ENCODE measurements at regions not wholly inside any gene's neighbourhood (a gene's known extent, or its start where the extent isn't known, plus 50 kb on each side); places are given as distances from the start of the nearest gene placed in this dataset.

DNA sequence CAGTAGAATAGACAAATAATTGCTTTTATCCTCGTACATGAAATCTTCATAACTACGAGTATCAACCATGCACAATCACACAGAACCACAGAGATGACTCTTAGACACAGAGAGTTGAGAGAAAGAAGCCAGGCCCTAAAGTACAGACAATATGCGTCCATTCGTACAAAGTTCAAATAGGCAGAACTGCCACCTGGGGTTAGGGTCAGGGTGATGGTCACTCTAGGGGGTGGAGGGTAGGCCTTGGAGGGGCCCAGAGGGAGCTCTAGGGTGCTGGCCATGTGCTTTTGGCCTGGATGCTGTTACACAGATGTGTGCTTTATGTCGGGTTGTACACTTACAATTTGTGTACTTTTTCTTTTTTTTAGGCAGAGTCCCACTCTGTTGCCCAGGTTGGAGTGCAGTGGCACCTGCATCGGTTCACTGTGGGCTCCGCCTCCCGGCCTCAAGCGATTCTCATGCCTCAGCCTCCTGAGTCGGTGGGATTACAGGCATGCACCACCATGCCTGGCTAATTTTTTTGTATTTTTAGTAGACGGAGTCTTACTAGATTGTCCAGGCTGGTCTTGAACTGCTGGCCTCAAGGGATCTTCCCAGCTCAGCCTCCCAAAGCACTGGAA lies 65.9 kb upstream of the KLF13 start:
- Histone ChIP-seq H3K27me3 (ENCODE audit: insufficient read depth, low read depth) (no peaks in the 10 kb centered on the region), H4K20me1 (ENCODE audit: insufficient read depth) (no peaks in the 10 kb centered on the region), H3K4me1 (ENCODE audit: low read depth, poor library complexity, severe bottlenecking) (peaks cover 100% of the 10 kb centered on the region), H3K4me3 (IDR thresholded peaks at IDR 0.05; ENCODE audit: insufficient read depth, low read depth, low read length) (no peak overlapping the region), H3K79me2 (ENCODE audit: insufficient read depth, low read depth) (no peaks in the 10 kb centered on the region), H3K9ac (no peak overlapping the region), H2AFZ (ENCODE audit: low read depth) (no peak overlapping the region), H3K4me2 (no peak overlapping the region; the same call in 1 of the 2 replicates), H3K36me3 (ENCODE audit: insufficient read depth) (no peaks in the 10 kb centered on the region), H3K27ac (peak overlapping the region; percentile 91; the same call in 1 of the 2 replicates)
- TF ChIP-seq, protein P1, sequence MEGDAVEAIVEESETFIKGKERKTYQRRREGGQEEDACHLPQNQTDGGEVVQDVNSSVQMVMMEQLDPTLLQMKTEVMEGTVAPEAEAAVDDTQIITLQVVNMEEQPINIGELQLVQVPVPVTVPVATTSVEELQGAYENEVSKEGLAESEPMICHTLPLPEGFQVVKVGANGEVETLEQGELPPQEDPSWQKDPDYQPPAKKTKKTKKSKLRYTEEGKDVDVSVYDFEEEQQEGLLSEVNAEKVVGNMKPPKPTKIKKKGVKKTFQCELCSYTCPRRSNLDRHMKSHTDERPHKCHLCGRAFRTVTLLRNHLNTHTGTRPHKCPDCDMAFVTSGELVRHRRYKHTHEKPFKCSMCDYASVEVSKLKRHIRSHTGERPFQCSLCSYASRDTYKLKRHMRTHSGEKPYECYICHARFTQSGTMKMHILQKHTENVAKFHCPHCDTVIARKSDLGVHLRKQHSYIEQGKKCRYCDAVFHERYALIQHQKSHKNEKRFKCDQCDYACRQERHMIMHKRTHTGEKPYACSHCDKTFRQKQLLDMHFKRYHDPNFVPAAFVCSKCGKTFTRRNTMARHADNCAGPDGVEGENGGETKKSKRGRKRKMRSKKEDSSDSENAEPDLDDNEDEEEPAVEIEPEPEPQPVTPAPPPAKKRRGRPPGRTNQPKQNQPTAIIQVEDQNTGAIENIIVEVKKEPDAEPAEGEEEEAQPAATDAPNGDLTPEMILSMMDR (conservative IDR thresholded peaks at IDR 0.05; ENCODE audit: low read depth, low read length): no peak

DNA sequence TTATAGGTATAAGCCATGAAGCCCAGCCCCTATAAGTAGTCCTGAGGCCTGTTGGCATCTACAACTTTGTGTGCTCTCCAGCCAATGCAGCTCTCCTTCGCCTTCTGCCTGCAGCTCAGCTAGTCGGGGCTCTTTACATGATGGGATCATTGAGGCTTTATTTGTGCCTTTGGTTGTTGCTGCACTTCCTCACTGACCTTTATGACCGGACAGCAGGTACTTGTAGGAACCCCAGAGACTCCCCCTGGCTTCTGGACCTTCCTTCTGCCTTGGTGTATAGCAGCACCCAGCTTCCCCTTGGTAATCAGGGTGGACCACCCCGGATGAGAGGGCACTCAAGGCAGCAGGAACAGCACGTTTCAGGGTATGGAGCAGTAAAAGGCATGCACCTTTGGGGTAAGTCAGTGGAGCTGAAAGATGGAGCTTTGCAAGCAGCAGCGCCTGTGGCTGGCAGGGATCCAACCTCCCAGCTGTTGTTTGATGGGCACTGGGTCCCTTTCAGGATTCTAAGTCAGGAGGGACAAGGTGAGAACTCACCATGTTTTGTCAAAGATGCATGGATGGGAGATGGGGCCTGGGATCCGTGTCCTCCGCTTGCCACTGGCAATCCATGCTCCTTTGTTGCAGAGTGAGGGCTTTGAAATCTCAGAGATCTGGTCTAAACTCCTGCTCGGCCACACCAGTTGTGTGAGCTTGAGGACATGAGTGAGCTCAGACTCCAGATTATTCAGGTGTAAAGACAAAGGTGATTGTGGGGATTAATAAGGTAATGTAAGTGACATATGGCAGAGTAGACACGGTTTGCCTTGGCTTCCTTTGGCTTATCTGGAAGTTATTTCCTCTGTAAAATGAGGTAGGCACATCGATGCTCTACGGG lies 65.1 kb upstream of the KLF13 start:
- TF ChIP-seq, protein P1 (conservative IDR thresholded peaks at IDR 0.05; ENCODE audit: low read depth, low read length): no peak
- no peaks in the 10 kb centered on the region for H4K20me1 ChIP-seq (ENCODE audit: insufficient read depth)
- H3K4me1 ChIP-seq (ENCODE audit: low read depth, poor library complexity, severe bottlenecking): peaks cover 97% of the 10 kb centered on the region
- peak overlapping the region; percentile 91 for H3K27ac ChIP-seq
- H3K4me3 ChIP-seq (IDR thresholded peaks at IDR 0.05; ENCODE audit: insufficient read depth, low read depth, low read length): no peak overlapping the region
- H3K36me3 ChIP-seq (ENCODE audit: insufficient read depth): no peaks in the 10 kb centered on the region
- no peaks in the 10 kb centered on the region for H3K27me3 ChIP-seq (ENCODE audit: insufficient read depth, low read depth)
- H3K4me2 ChIP-seq: peak overlapping the region; percentile 67; the same call in 1 of the 2 replicates
- no peaks in the 10 kb centered on the region for H3K79me2 ChIP-seq (ENCODE audit: insufficient read depth, low read depth)
- H3K9ac ChIP-seq: peak overlapping the region; percentile 71; the same call in 1 of the 2 replicates
- H2AFZ ChIP-seq (ENCODE audit: low read depth): no peak overlapping the region

DNA sequence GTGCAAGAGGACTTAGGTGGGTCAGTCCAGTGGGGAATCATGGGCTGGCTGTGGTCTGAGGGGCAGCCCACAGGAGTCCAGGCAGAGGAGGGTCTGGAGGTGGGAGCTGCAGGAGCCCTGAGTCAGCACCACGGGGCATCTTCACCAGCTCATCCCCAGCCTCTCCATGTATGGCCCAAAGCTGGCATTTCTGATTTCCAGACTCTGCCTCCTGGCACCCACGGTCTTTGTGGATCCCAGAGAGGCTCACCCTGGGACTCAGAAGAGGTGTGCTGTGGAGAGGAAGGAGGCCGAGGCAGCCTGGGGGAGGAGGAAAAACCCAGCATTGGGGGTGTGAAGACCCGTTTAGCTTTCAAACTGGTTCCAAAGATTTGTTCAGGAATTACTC lies 64.5 kb upstream of the KLF13 start:
- no peaks in the 10 kb centered on the region for H3K36me3 ChIP-seq (ENCODE audit: insufficient read depth)
- no peak overlapping the region for H3K4me3 ChIP-seq (IDR thresholded peaks at IDR 0.05; ENCODE audit: insufficient read depth, low read depth, low read length)
- H2AFZ ChIP-seq (ENCODE audit: low read depth): no peak overlapping the region
- no peaks in the 10 kb centered on the region for H3K27me3 ChIP-seq (ENCODE audit: insufficient read depth, low read depth)
- H3K4me1 ChIP-seq (ENCODE audit: low read depth, poor library complexity, severe bottlenecking): peaks cover 97% of the 10 kb centered on the region
- peak overlapping the region; percentile 71; the same call in 1 of the 2 replicates for H3K9ac ChIP-seq
- no peaks in the 10 kb centered on the region for H4K20me1 ChIP-seq (ENCODE audit: insufficient read depth)
- H3K27ac ChIP-seq: peak overlapping the region; percentile 91
- H3K4me2 ChIP-seq: peak overlapping the region; percentile 67; the same call in 1 of the 2 replicates
- TF ChIP-seq, protein P1 (conservative IDR thresholded peaks at IDR 0.05; ENCODE audit: low read depth, low read length): no peak
- no peaks in the 10 kb centered on the region for H3K79me2 ChIP-seq (ENCODE audit: insufficient read depth, low read depth)

DNA sequence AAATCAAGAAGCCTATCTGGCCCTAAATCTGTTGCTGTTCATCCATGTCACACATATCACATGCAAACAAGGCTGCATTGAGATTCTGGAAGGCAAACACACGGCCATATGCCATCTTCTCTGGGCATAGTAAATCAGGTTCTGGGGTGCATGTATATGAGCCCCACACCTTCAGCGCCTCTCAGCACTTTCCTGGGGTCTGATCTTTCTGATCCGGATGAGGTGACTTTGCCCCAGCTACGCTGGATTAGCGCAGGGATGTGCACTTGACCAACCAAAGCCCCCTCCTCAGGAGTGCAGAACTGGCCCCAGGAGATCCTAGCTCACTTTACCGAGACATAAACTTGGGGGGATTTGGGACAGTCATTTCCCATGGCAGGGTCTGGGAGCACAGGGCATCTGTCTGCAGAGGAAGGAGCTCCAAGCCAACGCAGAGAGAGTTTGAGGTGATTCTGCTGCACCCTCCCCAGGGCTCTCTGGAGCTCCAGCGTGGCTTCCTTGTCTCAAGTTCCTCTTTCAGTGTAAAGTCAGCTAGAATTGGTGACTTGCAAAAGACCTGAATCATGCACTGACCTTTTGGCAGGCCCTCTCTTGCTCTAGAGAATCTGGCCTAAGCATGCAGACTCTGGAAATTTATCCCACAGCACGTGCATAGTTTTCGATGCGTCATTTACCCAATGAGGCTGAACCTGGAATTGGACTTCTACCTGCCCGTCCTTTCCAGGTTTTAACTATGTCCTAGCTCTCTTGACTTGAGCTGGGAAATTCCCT lies 63.5 kb upstream of the KLF13 start:
- Histone ChIP-seq H3K36me3 (ENCODE audit: insufficient read depth) (no peaks in the 10 kb centered on the region), H3K4me3 (IDR thresholded peaks at IDR 0.05; ENCODE audit: insufficient read depth, low read depth, low read length) (no peak overlapping the region), H4K20me1 (ENCODE audit: insufficient read depth) (no peaks in the 10 kb centered on the region), H3K4me2 (peak overlapping the region; percentile 67), H2AFZ (ENCODE audit: low read depth) (no peak overlapping the region), H3K27ac (peak overlapping the region; percentile 91), H3K9ac (peak overlapping the region; percentile 71; the same call in 1 of the 2 replicates), H3K79me2 (ENCODE audit: insufficient read depth, low read depth) (no peaks in the 10 kb centered on the region), H3K4me1 (ENCODE audit: low read depth, poor library complexity, severe bottlenecking) (peaks cover 97% of the 10 kb centered on the region), H3K27me3 (ENCODE audit: insufficient read depth, low read depth) (no peaks in the 10 kb centered on the region)
- TF ChIP-seq, protein P1 (conservative IDR thresholded peaks at IDR 0.05; ENCODE audit: low read depth, low read length): no peak
